GM08714 (cell line): ENCODE measurements at regions not wholly inside any gene's neighbourhood (a gene's known extent, or its start where the extent isn't known, plus 50 kb on each side); places are given as distances from the start of the nearest gene placed in this dataset.

ENCODE experiments used
- H3K4me3 ChIP-seq: fragments of 200-500 bp; sonication (Bioruptor generic); 2 replicates; pipeline ENCODE4 v1.5.1; 2014; ENCODE audit warnings: mild to moderate bottlenecking, low read length, inconsistent platforms
- ZNF274 ChIP-seq: IDR thresholded peaks from 2 replicates; pipeline ENCODE4 v1.6.1; 2012; ENCODE audit warnings: mild to moderate bottlenecking, low read depth, low read length

- peak overlapping the region; percentile 38; the same call in 1 of the 2 replicates for H3K4me3 ChIP-seq
Measured at GRCh38 chr2:61707984-61708852, 145.6 kb downstream of the FAM161A start.

GRCh38 chr2:61705625-61706024 is 148.2 kb downstream of the FAM161A start:
- TF ChIP-seq ZNF274: no peak
- H3K4me3 ChIP-seq: no peak overlapping the region

More at GRCh38 chr2:61707984-61708852, 145.6 kb downstream of the FAM161A start:
- no peak for TF ChIP-seq ZNF274

DNA sequence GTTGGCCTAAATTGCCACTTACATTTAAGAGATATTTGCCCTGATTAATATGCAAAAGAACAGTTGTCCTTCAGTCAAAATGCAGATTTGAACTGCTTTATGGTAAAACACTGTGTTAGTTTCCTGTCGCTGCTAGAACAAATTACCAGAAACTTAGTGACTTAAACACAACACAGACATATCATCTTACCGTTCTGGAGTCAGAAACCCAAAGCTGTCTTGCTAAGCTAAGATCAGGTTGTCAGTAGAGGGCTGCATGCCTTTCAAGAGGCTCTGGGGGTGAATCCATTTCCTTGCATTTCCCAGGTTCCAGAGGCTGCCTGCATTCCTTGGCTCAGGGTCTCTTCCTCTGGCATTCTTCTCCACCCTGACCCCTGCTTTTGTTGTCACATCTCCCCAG is 149.5 kb downstream of the FAM161A start:
- TF ChIP-seq ZNF274: no peak
- H3K4me3 ChIP-seq: no peak overlapping the region

GRCh38 chr2:61702088-61702467 is 151.8 kb downstream of the FAM161A start:
- no peak overlapping the region for H3K4me3 ChIP-seq
- TF ChIP-seq ZNF274: no peak

GRCh38 chr2:61700464-61700863 is 153.4 kb downstream of the FAM161A start:
- no peak overlapping the region for H3K4me3 ChIP-seq
- TF ChIP-seq ZNF274: no peak

DNA sequence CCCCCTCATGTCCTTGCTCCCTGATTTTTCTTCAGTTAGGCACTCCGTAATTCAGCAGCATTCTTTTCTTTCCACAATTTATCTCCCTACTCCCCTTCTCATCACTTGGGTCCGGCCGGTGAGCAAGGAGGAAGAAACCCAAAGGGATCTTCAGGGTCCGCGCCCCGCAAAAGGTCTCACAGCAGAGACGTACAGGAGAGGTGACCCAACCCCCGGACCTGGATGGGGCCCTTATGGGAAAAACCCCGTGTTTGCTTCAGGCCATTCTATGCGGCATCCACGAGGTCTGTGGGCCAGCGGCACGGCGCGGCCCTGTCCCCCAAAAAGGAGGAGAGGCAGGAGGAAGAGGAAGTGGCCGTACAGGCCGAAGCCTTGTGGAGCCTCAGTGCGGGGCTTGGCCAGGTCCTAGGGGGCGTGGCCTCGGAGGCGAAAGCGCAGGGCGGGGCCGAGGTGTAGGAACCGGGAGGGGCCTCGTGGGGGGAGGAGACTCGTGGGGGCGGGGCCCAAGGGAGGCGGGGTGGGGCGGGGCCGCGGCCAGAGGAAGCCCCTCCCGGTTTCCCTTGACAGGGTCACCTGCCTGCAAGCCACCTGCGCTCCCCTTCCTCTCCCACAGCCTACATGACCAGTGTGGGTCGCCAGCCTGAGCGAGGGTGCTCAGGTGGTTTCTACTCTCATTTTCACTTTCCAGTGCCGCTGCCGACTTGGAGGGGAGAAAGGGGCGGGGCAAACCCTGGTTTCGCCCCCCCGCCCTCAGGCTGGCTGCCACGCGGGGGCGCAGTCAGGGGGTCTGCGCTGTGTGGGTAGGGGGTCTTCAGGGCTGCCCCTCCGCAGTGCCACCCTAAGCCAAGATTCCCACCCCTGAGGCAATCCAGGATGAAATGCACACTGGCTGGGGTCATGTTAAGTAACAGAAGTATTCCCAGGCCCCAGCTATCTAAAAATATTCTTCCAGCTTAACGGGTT is 156.4 kb upstream of the XPO1 start:
- H3K4me3 ChIP-seq: peak overlapping the region; percentile 74
- TF ChIP-seq ZNF274: no peak

GRCh38 chr2:61693744-61694143 is 155.6 kb upstream of the XPO1 start:
- H3K4me3 ChIP-seq: peak overlapping the region; percentile 74
- TF ChIP-seq ZNF274: no peak

GRCh38 chr2:61690078-61690596 is 152.0 kb upstream of the XPO1 start:
- TF ChIP-seq ZNF274: no peak
- no peak overlapping the region for H3K4me3 ChIP-seq

GRCh38 chr2:61689568-61689967 is 151.4 kb upstream of the XPO1 start:
- TF ChIP-seq ZNF274: no peak
- H3K4me3 ChIP-seq: no peak overlapping the region

- TF ChIP-seq ZNF274: no peak
- no peak overlapping the region for H3K4me3 ChIP-seq
Measured at GRCh38 chr2:61688369-61689334, 150.5 kb upstream of the XPO1 start.

GRCh38 chr2:61679096-61679495 is 140.9 kb upstream of the XPO1 start:
- H3K4me3 ChIP-seq: no peak overlapping the region
- no peak for TF ChIP-seq ZNF274

DNA sequence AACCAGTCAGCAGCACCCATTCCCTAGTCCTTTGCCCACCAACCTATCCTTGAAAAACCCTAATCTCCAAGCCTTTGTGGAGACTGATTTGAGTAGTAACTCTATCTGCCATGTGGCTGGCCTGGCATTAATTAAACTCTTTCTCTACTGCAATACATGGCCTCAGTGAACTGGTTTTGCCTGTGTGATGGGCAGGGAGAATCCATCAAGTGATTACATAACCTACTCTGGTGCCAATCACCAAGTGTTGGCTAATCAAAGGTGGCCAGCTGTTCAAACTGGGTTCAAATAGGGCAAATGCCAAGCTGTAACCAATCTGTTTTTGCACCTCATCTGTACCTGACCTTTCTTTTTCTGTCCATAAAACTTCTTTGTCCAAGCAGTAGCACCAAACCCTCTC is 139.8 kb upstream of the XPO1 start:
- no peak for TF ChIP-seq ZNF274
- no peak overlapping the region for H3K4me3 ChIP-seq

DNA sequence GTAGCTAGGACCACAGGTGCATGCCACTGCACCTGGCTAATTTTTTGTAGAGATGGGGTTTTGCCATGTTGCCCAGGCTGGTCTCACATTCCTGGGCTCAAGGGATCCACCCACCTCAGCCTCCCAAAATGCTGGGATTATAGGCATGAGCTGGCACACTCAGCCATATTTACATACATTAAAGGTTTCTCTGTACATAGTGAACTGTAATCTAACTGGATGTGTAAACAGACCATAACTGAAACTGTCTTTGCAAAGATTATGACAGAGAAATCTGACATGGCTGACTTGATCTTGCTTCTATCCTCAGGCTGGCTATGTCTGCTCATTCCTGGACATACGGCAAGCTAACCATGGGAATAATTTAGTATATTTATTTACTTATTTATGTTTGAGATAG is 139.2 kb upstream of the XPO1 start:
- H3K4me3 ChIP-seq: no peak overlapping the region
- no peak for TF ChIP-seq ZNF274
